GM10266 (cell line): ENCODE measurements at regions not wholly inside any gene's neighbourhood (a gene's known extent, or its start where the extent isn't known, plus 50 kb on each side); places are given as distances from the start of the nearest gene placed in this dataset.

Source experiments
- DNase-seq: peaks from one replicate; pipeline ENCODE4 v3.0.0; 2012; ENCODE audit errors: extremely low spot score
- TF ChIP-seq, protein P1 (sequence below): IDR thresholded peaks from 2 replicates; pipeline ENCODE4 v1.5.1; 2012; ENCODE audit warnings: mild to moderate bottlenecking, low read depth; ENCODE audit not compliant: control insufficient read depth, insufficient read depth; ENCODE audit errors: missing control alignments

DNA sequence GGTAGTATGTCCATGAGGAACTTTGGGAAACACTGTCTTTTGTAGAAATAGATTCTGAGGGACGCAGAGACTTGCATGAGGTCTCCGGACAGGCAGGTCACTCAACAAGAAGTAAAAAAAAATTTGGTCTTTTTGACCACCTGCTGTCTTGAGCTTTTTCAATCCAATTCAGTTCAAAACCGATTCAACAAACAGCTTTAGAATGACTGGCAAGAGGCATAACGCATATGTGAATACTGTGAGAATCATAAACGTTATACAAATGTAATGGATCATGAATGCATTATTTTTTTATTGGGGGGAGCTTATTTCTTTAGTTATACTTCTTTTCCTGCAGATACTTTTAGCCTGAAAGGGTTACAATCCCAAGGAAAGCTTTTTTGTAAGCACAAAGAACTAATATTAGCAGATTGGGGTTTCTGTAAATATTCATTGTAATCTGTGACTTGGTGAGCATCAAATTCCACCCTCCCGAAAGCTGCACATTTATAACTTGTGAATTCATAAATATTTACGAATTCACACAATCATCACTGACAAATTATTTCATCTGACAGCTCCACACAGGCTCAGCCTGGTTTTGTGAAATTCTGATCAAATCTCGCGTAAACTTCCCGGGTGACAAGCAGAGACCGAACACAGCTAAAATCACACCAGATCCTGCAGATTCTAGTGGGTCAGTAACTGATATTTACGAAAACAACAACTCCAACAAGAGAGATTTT is 507.7 kb downstream of the MN1 start:
- no peak for DNase-seq
- TF ChIP-seq, protein P1, sequence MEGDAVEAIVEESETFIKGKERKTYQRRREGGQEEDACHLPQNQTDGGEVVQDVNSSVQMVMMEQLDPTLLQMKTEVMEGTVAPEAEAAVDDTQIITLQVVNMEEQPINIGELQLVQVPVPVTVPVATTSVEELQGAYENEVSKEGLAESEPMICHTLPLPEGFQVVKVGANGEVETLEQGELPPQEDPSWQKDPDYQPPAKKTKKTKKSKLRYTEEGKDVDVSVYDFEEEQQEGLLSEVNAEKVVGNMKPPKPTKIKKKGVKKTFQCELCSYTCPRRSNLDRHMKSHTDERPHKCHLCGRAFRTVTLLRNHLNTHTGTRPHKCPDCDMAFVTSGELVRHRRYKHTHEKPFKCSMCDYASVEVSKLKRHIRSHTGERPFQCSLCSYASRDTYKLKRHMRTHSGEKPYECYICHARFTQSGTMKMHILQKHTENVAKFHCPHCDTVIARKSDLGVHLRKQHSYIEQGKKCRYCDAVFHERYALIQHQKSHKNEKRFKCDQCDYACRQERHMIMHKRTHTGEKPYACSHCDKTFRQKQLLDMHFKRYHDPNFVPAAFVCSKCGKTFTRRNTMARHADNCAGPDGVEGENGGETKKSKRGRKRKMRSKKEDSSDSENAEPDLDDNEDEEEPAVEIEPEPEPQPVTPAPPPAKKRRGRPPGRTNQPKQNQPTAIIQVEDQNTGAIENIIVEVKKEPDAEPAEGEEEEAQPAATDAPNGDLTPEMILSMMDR: no peak

DNA sequence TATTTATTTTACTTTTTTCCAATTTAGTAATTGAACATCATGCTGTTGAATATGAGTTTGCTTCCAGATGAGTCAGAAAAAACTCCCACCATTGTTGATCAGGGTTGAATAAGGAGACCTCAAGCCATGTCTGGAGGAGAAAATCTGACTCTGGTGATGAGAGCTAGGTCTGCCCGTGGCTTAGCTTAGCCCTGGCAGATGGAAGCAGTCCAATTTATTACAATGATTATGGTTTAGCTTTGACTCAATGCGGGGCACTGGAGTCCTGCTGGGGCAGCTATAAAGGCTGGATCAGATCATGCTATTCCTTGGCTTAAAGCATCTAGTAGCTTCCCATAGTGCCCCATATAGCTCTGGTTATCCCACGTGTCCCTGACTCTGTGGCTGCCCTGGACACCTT is 506.5 kb downstream of the MN1 start:
- TF ChIP-seq, protein P1: no peak
- no peak for DNase-seq

DNA sequence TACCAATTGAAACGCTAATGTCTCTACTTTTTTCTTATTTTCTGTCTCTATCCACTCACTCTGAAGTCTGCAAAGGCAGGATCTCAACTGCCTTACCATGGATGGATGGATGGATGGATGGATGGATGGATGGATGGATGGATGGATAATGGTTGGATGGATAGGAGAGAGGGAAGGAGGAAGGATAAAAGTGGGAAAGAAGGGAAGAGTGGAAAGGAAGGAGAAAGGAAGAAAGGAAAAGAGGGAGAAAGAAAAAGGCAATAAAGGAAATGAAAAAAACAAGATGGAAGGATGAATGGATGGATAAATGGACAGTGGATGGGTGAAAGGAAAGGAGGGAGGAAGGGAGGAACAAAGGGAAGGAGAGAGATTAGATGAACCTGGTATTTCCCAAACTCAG is 506.0 kb downstream of the MN1 start:
- DNase-seq: no peak
- TF ChIP-seq, protein P1: no peak

DNA sequence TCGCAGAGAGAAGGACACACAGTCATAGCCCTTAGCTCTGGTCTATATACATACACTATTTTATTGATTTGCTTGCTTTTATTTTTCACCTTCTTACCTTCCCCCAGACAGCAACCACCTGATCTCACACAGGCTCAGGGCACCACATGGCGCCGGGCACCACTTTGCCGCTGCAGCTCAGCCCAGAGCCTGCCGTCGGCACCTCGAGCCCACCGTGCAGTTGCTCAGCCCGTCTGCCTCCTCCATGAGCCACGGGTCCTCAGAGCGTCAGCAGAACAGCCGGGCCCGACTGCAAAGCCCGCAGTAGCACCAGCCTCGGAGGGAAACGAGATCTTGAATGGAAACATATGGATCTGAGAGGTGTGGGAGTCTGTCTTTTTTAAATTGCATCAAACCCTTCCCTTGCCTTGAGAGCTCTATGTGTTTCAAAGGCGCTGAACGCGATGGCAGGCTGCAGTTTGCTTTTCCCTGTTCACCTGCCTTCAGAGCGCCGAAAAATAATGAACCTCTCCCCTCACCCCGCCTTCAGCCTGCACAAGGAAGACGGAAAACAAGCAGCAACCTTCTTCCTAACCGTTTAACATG is 505.4 kb downstream of the MN1 start:
- DNase-seq: no peak
- TF ChIP-seq, protein P1: no peak

DNA sequence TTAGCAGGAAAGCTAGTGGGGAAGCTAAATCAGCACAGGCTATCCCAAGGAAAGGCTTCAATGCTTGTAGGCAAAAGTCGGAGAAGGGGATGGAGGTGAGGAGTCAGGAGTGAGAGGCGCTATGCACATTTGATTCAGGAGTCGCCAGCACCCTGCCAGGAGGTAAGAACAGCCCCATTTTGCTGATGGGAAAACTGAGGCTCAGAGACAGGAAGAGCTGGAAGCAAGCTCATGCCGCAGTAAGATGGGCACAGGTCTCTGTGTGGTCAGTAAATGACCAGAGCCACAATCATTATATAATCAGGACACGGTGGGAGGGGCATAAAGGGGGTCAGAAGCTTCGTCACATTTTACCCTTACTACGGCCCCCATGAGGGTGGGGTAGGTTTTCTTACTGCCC is 504.4 kb downstream of the MN1 start:
- no peak for DNase-seq
- TF ChIP-seq, protein P1: no peak

DNA sequence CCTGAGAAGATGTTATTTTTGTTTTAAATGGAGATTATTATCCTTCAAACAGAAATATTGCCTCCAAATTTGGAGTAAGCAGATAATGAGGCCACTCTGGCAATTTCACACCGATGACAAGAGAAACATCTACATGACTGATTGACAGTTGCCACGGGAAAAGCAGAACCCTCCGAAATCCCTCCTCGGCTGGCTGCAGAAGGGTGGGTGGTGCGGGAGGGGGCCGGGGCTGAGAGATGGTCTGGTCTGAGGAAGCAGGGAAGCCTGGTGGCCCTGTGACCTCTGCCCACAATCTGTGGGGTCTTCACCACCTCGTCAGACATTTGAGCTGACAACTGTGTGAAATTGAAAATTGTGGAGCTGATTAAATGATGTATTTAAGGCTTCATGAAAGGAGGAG is 503.2 kb downstream of the MN1 start:
- DNase-seq: no peak
- TF ChIP-seq, protein P1: no peak

DNA sequence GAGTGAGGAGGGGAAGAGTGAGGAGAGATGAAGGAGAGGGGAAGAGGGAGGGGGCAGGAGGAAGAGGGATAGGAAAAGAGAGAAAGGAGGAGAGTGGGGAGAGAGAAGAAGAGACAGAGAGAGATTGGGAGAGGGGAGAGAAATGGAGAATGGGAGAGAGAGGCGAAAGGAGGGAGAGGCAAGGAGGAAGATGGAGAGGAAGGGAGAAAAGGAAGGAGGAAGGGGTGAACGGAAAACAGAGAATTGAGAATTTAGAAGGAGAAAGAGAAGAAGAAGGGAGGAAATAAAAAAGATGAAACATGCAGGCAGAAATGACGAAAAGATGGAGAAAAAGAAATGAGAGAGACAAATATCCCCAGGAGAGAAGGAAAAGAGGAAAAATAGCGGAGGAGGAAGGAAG is 502.8 kb downstream of the MN1 start:
- TF ChIP-seq, protein P1: no peak
- no peak for DNase-seq
